ENCODE measurements at regions not wholly inside any gene's neighbourhood (a gene's known extent, or its start where the extent isn't known, plus 50 kb on each side); places are given as distances from the start of the nearest gene placed in this dataset.

DNA sequence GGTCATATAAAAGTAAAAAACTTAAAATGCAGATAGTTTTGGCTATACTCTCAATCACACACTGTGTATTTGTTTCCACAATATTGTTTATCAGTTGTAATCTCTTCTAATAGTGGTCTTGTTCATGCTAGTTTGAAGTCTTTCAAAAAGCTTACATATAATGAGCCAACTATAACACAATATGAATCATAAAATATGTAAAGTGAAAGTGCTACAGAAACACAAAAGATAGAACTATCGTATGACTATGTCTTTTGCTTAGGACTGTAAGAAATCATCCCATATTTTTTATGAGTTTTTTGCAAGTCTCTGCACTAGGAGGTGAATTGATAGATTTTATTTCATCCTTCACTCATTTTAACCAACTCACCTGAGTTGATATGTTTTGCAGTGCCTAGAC is 136.0 kb downstream of the MMUT start:
- Histone ChIP-seq H3K23ac (ENCODE audit: low read length in 2 of 2) (no peak overlapping the region), H2BK120ac (ENCODE audit: low read depth, low read length) (no peak overlapping the region), H3K14ac (ENCODE audit: low read length in 2 of 2) (no peak overlapping the region), H3K27ac (ENCODE audit: low read length, poor library complexity, severe bottlenecking) (no peak overlapping the region), H3K9me3 (ENCODE audit: control insufficient read depth, low read length) (no peaks in the 10 kb centered on the region), H3K18ac (ENCODE audit: low read depth in 1 of 2, low read length in 2 of 2) (no peak overlapping the region), H3K36me3 (ENCODE audit: control insufficient read depth in 1 of 2, insufficient read depth in 2 of 2, low read depth in 1 of 2, low read length in 2 of 2) (no peaks in the 10 kb centered on the region), H4K91ac (ENCODE audit: low read length) (no peak overlapping the region), H3K4me3 (ENCODE audit: insufficient read depth in 1 of 2, low read depth in 1 of 2, low read length in 2 of 2) (peak overlapping the region in 1 of 2 experiments; percentile 32), H3K27me3 (ENCODE audit: control insufficient read depth in 1 of 2, insufficient read depth in 1 of 2, low read length in 2 of 2) (no peaks in the 10 kb centered on the region), H3K4me1 (ENCODE audit: control insufficient read depth, insufficient read depth, low read depth, low read length) (no peaks in the 10 kb centered on the region), H2BK12ac (ENCODE audit: low read length in 2 of 2) (no peak overlapping the region), H4K8ac (ENCODE audit: low read length) (no peak overlapping the region), H2AFZ (ENCODE audit: low read depth, low read length) (no peak overlapping the region), H2BK5ac (ENCODE audit: low read depth, low read length, poor library complexity, severe bottlenecking) (no peak overlapping the region), H3K9ac (ENCODE audit: low read length) (peak overlapping the region; percentile 19), H3K4me2 (ENCODE audit: low read length, poor library complexity, severe bottlenecking) (no peak overlapping the region), H3K79me1 (replicated peaks; ENCODE audit: low read length, poor library complexity, severe bottlenecking) (no peaks in the 10 kb centered on the region), H2BK15ac (ENCODE audit: low read depth, poor library complexity, severe bottlenecking) (no peak overlapping the region), H3K4ac (ENCODE audit: low read depth in 1 of 2, low read length in 2 of 2) (no peak overlapping the region), H2AK5ac (ENCODE audit: low read length, severe bottlenecking) (no peak overlapping the region)
- DNase-seq: no peak
- whole genome bisulfite sequencing: no CpG with 5 or more reads among the region's 1 CpG

GRCh38 chr6:49326347-49326746 is 136.7 kb downstream of the MMUT start:
- Histone ChIP-seq H2AK5ac (ENCODE audit: low read length, severe bottlenecking) (no peak overlapping the region), H3K18ac (ENCODE audit: low read depth in 1 of 2, low read length in 2 of 2) (no peak overlapping the region), H4K8ac (ENCODE audit: low read length) (no peak overlapping the region), H3K9ac (ENCODE audit: low read length) (peak overlapping the region; percentile 39), H4K91ac (ENCODE audit: low read length) (no peak overlapping the region), H3K4me3 (ENCODE audit: insufficient read depth in 1 of 2, low read depth in 1 of 2, low read length in 2 of 2) (peak overlapping the region in 1 of 2 experiments; percentile 2), H3K27ac (ENCODE audit: low read length, poor library complexity, severe bottlenecking) (peak overlapping the region; percentile 75), H3K14ac (ENCODE audit: low read length in 2 of 2) (no peak overlapping the region), H3K4me1 (ENCODE audit: control insufficient read depth, insufficient read depth, low read depth, low read length) (no peaks in the 10 kb centered on the region), H3K79me1 (replicated peaks; ENCODE audit: low read length, poor library complexity, severe bottlenecking) (no peaks in the 10 kb centered on the region), H2BK5ac (ENCODE audit: low read depth, low read length, poor library complexity, severe bottlenecking) (no peak overlapping the region), H2BK15ac (ENCODE audit: low read depth, poor library complexity, severe bottlenecking) (no peak overlapping the region), H3K23ac (ENCODE audit: low read length in 2 of 2) (no peak overlapping the region), H3K27me3 (ENCODE audit: control insufficient read depth in 1 of 2, insufficient read depth in 1 of 2, low read length in 2 of 2) (no peaks in the 10 kb centered on the region), H3K4me2 (ENCODE audit: low read length, poor library complexity, severe bottlenecking) (no peak overlapping the region), H2AFZ (ENCODE audit: low read depth, low read length) (no peak overlapping the region), H3K4ac (ENCODE audit: low read depth in 1 of 2, low read length in 2 of 2) (no peak overlapping the region), H3K36me3 (ENCODE audit: control insufficient read depth in 1 of 2, insufficient read depth in 2 of 2, low read depth in 1 of 2, low read length in 2 of 2) (no peaks in the 10 kb centered on the region), H2BK120ac (ENCODE audit: low read depth, low read length) (no peak overlapping the region), H2BK12ac (ENCODE audit: low read length in 2 of 2) (no peak overlapping the region), H3K9me3 (ENCODE audit: control insufficient read depth, low read length) (no peaks in the 10 kb centered on the region)
- peak; percentile 43 for DNase-seq
- 0% methylated on average over 1 of the region's 2 CpGs for WGBS

DNA sequence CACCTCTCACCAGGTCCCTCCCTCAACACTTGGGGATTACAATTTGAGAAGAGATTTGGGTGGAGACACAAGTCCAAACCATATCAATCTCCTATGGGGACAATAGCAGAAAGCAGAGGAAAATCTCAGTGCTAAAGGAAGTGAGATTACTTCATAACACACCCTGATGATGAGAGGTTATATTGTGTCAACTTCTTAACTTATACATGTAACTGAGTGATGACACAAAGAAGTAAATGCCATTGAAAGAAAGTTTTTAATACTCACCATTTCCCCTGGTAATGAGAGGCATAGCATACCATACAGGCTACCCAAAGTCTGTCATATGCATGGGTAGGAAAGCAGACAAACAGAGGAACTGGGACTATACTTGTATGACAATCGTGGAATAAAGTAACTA is 137.2 kb downstream of the MMUT start:
- H3K4me1 ChIP-seq (ENCODE audit: control insufficient read depth, insufficient read depth, low read depth, low read length): no peaks in the 10 kb centered on the region
- H2BK5ac ChIP-seq (ENCODE audit: low read depth, low read length, poor library complexity, severe bottlenecking): no peak overlapping the region
- H4K91ac ChIP-seq (ENCODE audit: low read length): no peak overlapping the region
- no peak overlapping the region for H2AK5ac ChIP-seq (ENCODE audit: low read length, severe bottlenecking)
- peak overlapping the region; percentile 39 for H3K9ac ChIP-seq (ENCODE audit: low read length)
- peak overlapping the region; percentile 75 for H3K27ac ChIP-seq (ENCODE audit: low read length, poor library complexity, severe bottlenecking)
- H4K8ac ChIP-seq (ENCODE audit: low read length): no peak overlapping the region
- H3K36me3 ChIP-seq (ENCODE audit: control insufficient read depth in 1 of 2, insufficient read depth in 2 of 2, low read depth in 1 of 2, low read length in 2 of 2): no peaks in the 10 kb centered on the region
- H3K23ac ChIP-seq (ENCODE audit: low read length in 2 of 2): no peak overlapping the region
- no peak overlapping the region for H2BK12ac ChIP-seq (ENCODE audit: low read length in 2 of 2)
- peak overlapping the region in 1 of 2 experiments; percentile 2 for H3K4me3 ChIP-seq (ENCODE audit: insufficient read depth in 1 of 2, low read depth in 1 of 2, low read length in 2 of 2)
- no peak overlapping the region for H3K14ac ChIP-seq (ENCODE audit: low read length in 2 of 2)
- H2BK15ac ChIP-seq (ENCODE audit: low read depth, poor library complexity, severe bottlenecking): no peak overlapping the region
- H2BK120ac ChIP-seq (ENCODE audit: low read depth, low read length): no peak overlapping the region
- H3K79me1 ChIP-seq (replicated peaks; ENCODE audit: low read length, poor library complexity, severe bottlenecking): no peaks in the 10 kb centered on the region
- H3K4ac ChIP-seq (ENCODE audit: low read depth in 1 of 2, low read length in 2 of 2): no peak overlapping the region
- no peak overlapping the region for H3K18ac ChIP-seq (ENCODE audit: low read depth in 1 of 2, low read length in 2 of 2)
- no peak for DNase-seq
- 73% methylated on average over 1 of the region's 1 CpG for WGBS
- no peaks in the 10 kb centered on the region for H3K9me3 ChIP-seq (ENCODE audit: control insufficient read depth, low read length)
- H2AFZ ChIP-seq (ENCODE audit: low read depth, low read length): no peak overlapping the region
- no peaks in the 10 kb centered on the region for H3K27me3 ChIP-seq (ENCODE audit: control insufficient read depth in 1 of 2, insufficient read depth in 1 of 2, low read length in 2 of 2)
- H3K4me2 ChIP-seq (ENCODE audit: low read length, poor library complexity, severe bottlenecking): no peak overlapping the region

GRCh38 chr6:49322861-49323260 is 140.2 kb downstream of the MMUT start:
- Histone ChIP-seq H3K23ac (ENCODE audit: low read length in 2 of 2) (no peak overlapping the region), H3K36me3 (ENCODE audit: control insufficient read depth in 1 of 2, insufficient read depth in 2 of 2, low read depth in 1 of 2, low read length in 2 of 2) (no peaks in the 10 kb centered on the region), H3K27ac (ENCODE audit: low read length, poor library complexity, severe bottlenecking) (no peak overlapping the region), H2BK5ac (ENCODE audit: low read depth, low read length, poor library complexity, severe bottlenecking) (no peak overlapping the region), H2AK5ac (ENCODE audit: low read length, severe bottlenecking) (no peak overlapping the region), H3K9me3 (ENCODE audit: control insufficient read depth, low read length) (peaks cover 2% of the 10 kb centered on the region), H3K4me2 (ENCODE audit: low read length, poor library complexity, severe bottlenecking) (no peak overlapping the region), H4K8ac (ENCODE audit: low read length) (no peak overlapping the region), H2BK120ac (ENCODE audit: low read depth, low read length) (no peak overlapping the region), H2AFZ (ENCODE audit: low read depth, low read length) (no peak overlapping the region), H4K91ac (ENCODE audit: low read length) (no peak overlapping the region), H3K4me1 (ENCODE audit: control insufficient read depth, insufficient read depth, low read depth, low read length) (no peaks in the 10 kb centered on the region), H3K4ac (ENCODE audit: low read depth in 1 of 2, low read length in 2 of 2) (no peak overlapping the region), H3K4me3 (ENCODE audit: insufficient read depth in 1 of 2, low read depth in 1 of 2, low read length in 2 of 2) (no peak overlapping the region), H2BK15ac (ENCODE audit: low read depth, poor library complexity, severe bottlenecking) (no peak overlapping the region), H2BK12ac (ENCODE audit: low read length in 2 of 2) (no peak overlapping the region), H3K27me3 (ENCODE audit: control insufficient read depth in 1 of 2, insufficient read depth in 1 of 2, low read length in 2 of 2) (no peaks in the 10 kb centered on the region), H3K14ac (ENCODE audit: low read length in 2 of 2) (no peak overlapping the region), H3K9ac (ENCODE audit: low read length) (no peak overlapping the region), H3K79me1 (replicated peaks; ENCODE audit: low read length, poor library complexity, severe bottlenecking) (no peaks in the 10 kb centered on the region), H3K18ac (ENCODE audit: low read depth in 1 of 2, low read length in 2 of 2) (no peak overlapping the region)
- WGBS: 89% methylated on average over 1 of the region's 1 CpG
- no peak for DNase-seq
